H9 (cell line): ENCODE measurements at regions not wholly inside any gene's neighbourhood (a gene's known extent, or its start where the extent isn't known, plus 50 kb on each side); places are given as distances from the start of the nearest gene placed in this dataset.

Experiments used
- DNase-seq: peaks from one replicate; pipeline ENCODE4 v3.0.0-alpha.2; 2017
- H2AFZ ChIP-seq: one replicate; pipeline ENCODE4 v1.6.1; 2013; ENCODE audit warnings: mild to moderate bottlenecking, low read length, control low read depth, moderate library complexity
- H2AK5ac ChIP-seq: 2 replicates; pipeline ENCODE4 v1.6.1; 2013; ENCODE audit warnings: low read length, control low read depth, mixed read lengths; ENCODE audit not compliant: insufficient read length
- H2BK120ac ChIP-seq: one replicate; pipeline ENCODE4 v1.6.1; 2013; ENCODE audit warnings: low read depth, mild to moderate bottlenecking, low read length, control low read depth, inconsistent platforms; ENCODE audit not compliant: poor library complexity, severe bottlenecking
- H2BK12ac ChIP-seq: 2 replicates; pipeline ENCODE4 v1.6.1; 2013; ENCODE audit warnings: low read length, control low read depth, mixed read lengths, low read depth; ENCODE audit not compliant: insufficient read length
- H2BK15ac ChIP-seq: 2 replicates; pipeline ENCODE4 v1.6.1; 2013; ENCODE audit warnings: low read depth, low read length, control low read depth
- H2BK20ac ChIP-seq: one replicate; pipeline ENCODE4 v1.6.1; 2013; ENCODE audit warnings: low read depth, mild to moderate bottlenecking, low read length, control low read depth, inconsistent platforms; ENCODE audit not compliant: poor library complexity, severe bottlenecking
- H2BK5ac ChIP-seq: 2 replicates; pipeline ENCODE4 v1.6.1; 2013; ENCODE audit warnings: low read length, control low read depth, mixed read lengths; ENCODE audit not compliant: insufficient read length
- H3K14ac ChIP-seq: 2 replicates; pipeline ENCODE4 v1.6.1; 2013; ENCODE audit warnings: low read length, control low read depth; ENCODE audit not compliant: insufficient read depth
- H3K18ac ChIP-seq: 2 replicates; pipeline ENCODE4 v1.6.1; 2013; ENCODE audit warnings: low read depth, mild to moderate bottlenecking, mixed read lengths, low read length, control low read depth; ENCODE audit not compliant: insufficient read length
- H3K23ac ChIP-seq: 2 replicates; pipeline ENCODE4 v1.6.1; 2013; ENCODE audit warnings: low read length, control low read depth, mixed read lengths, low read depth; ENCODE audit not compliant: insufficient read length
- H3K23me2 ChIP-seq: 2 replicates; pipeline ENCODE4 v1.6.1; 2013; ENCODE audit warnings: low read depth, mild to moderate bottlenecking, mixed read lengths, low read length, control low read depth; ENCODE audit not compliant: insufficient read length, poor library complexity, severe bottlenecking
- H3K27ac ChIP-seq: 2 replicates; pipeline ENCODE4 v1.5.1; 2013; ENCODE audit warnings: low read length, control low read depth, mixed read lengths, low read depth; ENCODE audit not compliant: insufficient read length
- H3K27me3 ChIP-seq: 2 replicates; pipeline ENCODE4 v1.6.1; 2013; ENCODE audit warnings: low read length, control low read depth, inconsistent platforms; ENCODE audit not compliant: insufficient read depth
- H3K4ac ChIP-seq: 2 replicates; pipeline ENCODE4 v1.6.1; 2013; ENCODE audit warnings: low read depth, mild to moderate bottlenecking, control low read depth, inconsistent platforms, low read length, moderate library complexity
- H3K4me1 ChIP-seq: 2 replicates; pipeline ENCODE4 v1.6.1; 2013; ENCODE audit warnings: low read length, control low read depth, inconsistent platforms; ENCODE audit not compliant: insufficient read depth
- H3K4me2 ChIP-seq: 2 replicates; pipeline ENCODE4 v1.6.1; 2013; ENCODE audit warnings: low read length, control low read depth, mixed read lengths; ENCODE audit not compliant: insufficient read length, insufficient read depth
- H3K56ac ChIP-seq: 2 replicates; pipeline ENCODE4 v1.6.1; 2013; ENCODE audit warnings: low read depth, mild to moderate bottlenecking, mixed read lengths, low read length, control low read depth; ENCODE audit not compliant: insufficient read length
- H3K79me1 ChIP-seq: 2 replicates; pipeline ENCODE4 v1.6.1; 2013; ENCODE audit warnings: low read depth, mild to moderate bottlenecking, moderate library complexity, low read length, control low read depth, inconsistent platforms; ENCODE audit not compliant: insufficient read depth, poor library complexity, severe bottlenecking
- H3K79me2 ChIP-seq: 2 replicates; pipeline ENCODE4 v1.6.1; 2013; ENCODE audit warnings: low read length, control low read depth, inconsistent platforms; ENCODE audit not compliant: insufficient read depth
- H3K9ac ChIP-seq: 2 replicates; pipeline ENCODE4 v1.6.1; 2013; ENCODE audit warnings: low read length, control low read depth, mixed read lengths; ENCODE audit not compliant: insufficient read length; ENCODE audit errors: extremely low read depth
- H3K9me3 ChIP-seq: one replicate; pipeline ENCODE4 v1.6.1; 2013; ENCODE audit warnings: low read depth, low read length, inconsistent platforms; ENCODE audit not compliant: control insufficient read depth
- H3T11ph ChIP-seq: one replicate; pipeline ENCODE4 v1.6.1; 2013; ENCODE audit warnings: mild to moderate bottlenecking, low read length, control low read depth, inconsistent platforms
- H4K20me1 ChIP-seq: one replicate; pipeline ENCODE4 v1.6.1; 2013; ENCODE audit not compliant: control insufficient read depth, insufficient read length, insufficient read depth
- H4K5ac ChIP-seq: 2 replicates; pipeline ENCODE4 v1.6.1; 2013; ENCODE audit warnings: low read depth, mild to moderate bottlenecking, mixed read lengths, low read length, control low read depth; ENCODE audit not compliant: insufficient read length
- H4K8ac ChIP-seq: replicated peaks from 2 replicates; pipeline ENCODE4 v1.6.1; 2013; ENCODE audit warnings: low read length, control low read depth, mixed read lengths, low read depth; ENCODE audit not compliant: insufficient read length
- H4K91ac ChIP-seq: 2 replicates; pipeline ENCODE4 v1.6.1; 2013; ENCODE audit warnings: low read depth, mild to moderate bottlenecking, moderate library complexity, mixed read lengths, low read length, control low read depth; ENCODE audit not compliant: insufficient read length
- H3K27ac Mint-ChIP-seq, 3 experiments: 2 replicates in 2 of 3; 3 replicates in 1 of 3; pipeline ENCODE4 v1.8.0; 2020 to 2021; ENCODE audit warnings: mixed read lengths in 3 of 3, mild to moderate bottlenecking in 1 of 3, moderate library complexity in 1 of 3
- H3K27me3 Mint-ChIP-seq: 2 replicates; pipeline ENCODE4 v1.8.0; 2021; ENCODE audit warnings: low read depth, mild to moderate bottlenecking, moderate library complexity, mixed read lengths
- H3K36me3 Mint-ChIP-seq, 3 experiments: 2 replicates in 2 of 3; 3 replicates in 1 of 3; pipeline ENCODE4 v1.8.0; 2020 to 2021; ENCODE audit warnings: low read depth in 3 of 3, mixed read lengths in 3 of 3; ENCODE audit not compliant: insufficient read depth in 1 of 3
- H3K4me1 Mint-ChIP-seq, 2 experiments: 2 replicates each; pipeline ENCODE4 v1.8.0; 2020; ENCODE audit warnings: mixed read lengths in 2 of 2
- H3K4me3 Mint-ChIP-seq, 2 experiments: 2 replicates in 1 of 2; 3 replicates in 1 of 2; pipeline ENCODE4 v1.8.0; 2020 to 2021; ENCODE audit warnings: mild to moderate bottlenecking in 2 of 2, mixed read lengths in 2 of 2, moderate library complexity in 1 of 2
- H3K9me3 Mint-ChIP-seq, 2 experiments: 2 replicates in 1 of 2; 3 replicates in 1 of 2; pipeline ENCODE4 v1.8.0; 2020; ENCODE audit warnings: mild to moderate bottlenecking in 2 of 2, mixed read lengths in 2 of 2, moderate library complexity in 1 of 2
- WGBS: extraction: QIAGEN DNeasy Blood & Tissue Kit; methylation state at CpG from one replicate; pipeline ENCODE4 v1.1.7; 2013; ENCODE audit warnings: missing lambda C conversion rate, low lambda C conversion rate, mixed read lengths; ENCODE audit not compliant: insufficient read length; ENCODE audit errors: extremely low coverage; 5-methylcytosine and 5-hydroxymethylcytosine counted together
- TF ChIP-seq, protein P1 (sequence below): fragments of 200-600 bp; sonication (generic); conservative IDR thresholded peaks from 3 replicates; pipeline ENCODE4 v1.8.0; 2021; ENCODE audit warnings: antibody characterized with exemption, mild to moderate bottlenecking

DNA sequence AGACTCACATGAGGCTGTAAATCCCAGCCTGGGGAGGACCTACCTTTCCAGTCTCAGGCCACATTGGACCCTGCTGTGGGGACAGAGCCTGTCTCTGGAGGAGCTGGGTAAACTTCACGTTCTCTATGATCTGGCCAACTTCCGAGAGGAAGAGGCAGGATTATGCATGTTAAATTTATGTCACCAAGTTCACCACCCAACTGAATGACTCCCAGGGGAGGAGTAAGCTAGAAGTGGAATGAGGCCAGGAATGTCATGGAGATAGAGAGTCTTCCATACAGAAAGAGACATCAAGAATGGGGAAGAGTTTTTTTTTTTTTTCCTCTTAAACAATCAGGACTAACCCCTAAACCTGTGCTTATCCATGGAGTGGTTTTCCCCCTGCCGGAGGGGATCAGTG lies 90.3 kb upstream of the PALM2AKAP2 start:
- no peak overlapping the region for H2BK15ac ChIP-seq
- no peaks in the 10 kb centered on the region for H3K9me3 ChIP-seq
- H4K8ac ChIP-seq, result no peak overlapping the region
- H3K23me2 ChIP-seq, result no peaks in the 10 kb centered on the region
- H3K27ac ChIP-seq, result no peak overlapping the region
- Mint-ChIP-seq H3K9me3 (no peaks in the 10 kb centered on the region; a peak in 3 of 5 replicates), H3K27me3 (no peaks in the 10 kb centered on the region; the same call in 1 of the 2 replicates), H3K4me1 (no peaks in the 10 kb centered on the region), H3K36me3 (no peaks in the 10 kb centered on the region; a peak in 3 of 7 replicates), H3K27ac (peak overlapping the region in 1 of 3 experiments; percentile 46; a peak in 1 of 7 replicates), H3K4me3 (no peak overlapping the region)
- no peaks in the 10 kb centered on the region for H3K79me1 ChIP-seq
- H3K9ac ChIP-seq, result no peak overlapping the region
- no peak overlapping the region for H3K23ac ChIP-seq
- no peak overlapping the region for H2AFZ ChIP-seq
- no peak overlapping the region for H2BK120ac ChIP-seq
- H3K79me2 ChIP-seq, result no peaks in the 10 kb centered on the region
- no peak overlapping the region for H4K91ac ChIP-seq
- H3K4ac ChIP-seq, result no peak overlapping the region
- no peak overlapping the region for H2AK5ac ChIP-seq
- H4K20me1 ChIP-seq, result no peaks in the 10 kb centered on the region
- no peak overlapping the region for H2BK12ac ChIP-seq
- no peaks in the 10 kb centered on the region for H3K27me3 ChIP-seq
- TF ChIP-seq, protein P1, sequence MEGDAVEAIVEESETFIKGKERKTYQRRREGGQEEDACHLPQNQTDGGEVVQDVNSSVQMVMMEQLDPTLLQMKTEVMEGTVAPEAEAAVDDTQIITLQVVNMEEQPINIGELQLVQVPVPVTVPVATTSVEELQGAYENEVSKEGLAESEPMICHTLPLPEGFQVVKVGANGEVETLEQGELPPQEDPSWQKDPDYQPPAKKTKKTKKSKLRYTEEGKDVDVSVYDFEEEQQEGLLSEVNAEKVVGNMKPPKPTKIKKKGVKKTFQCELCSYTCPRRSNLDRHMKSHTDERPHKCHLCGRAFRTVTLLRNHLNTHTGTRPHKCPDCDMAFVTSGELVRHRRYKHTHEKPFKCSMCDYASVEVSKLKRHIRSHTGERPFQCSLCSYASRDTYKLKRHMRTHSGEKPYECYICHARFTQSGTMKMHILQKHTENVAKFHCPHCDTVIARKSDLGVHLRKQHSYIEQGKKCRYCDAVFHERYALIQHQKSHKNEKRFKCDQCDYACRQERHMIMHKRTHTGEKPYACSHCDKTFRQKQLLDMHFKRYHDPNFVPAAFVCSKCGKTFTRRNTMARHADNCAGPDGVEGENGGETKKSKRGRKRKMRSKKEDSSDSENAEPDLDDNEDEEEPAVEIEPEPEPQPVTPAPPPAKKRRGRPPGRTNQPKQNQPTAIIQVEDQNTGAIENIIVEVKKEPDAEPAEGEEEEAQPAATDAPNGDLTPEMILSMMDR, result no peak
- DNase-seq, result no peak
- no peaks in the 10 kb centered on the region for H3K4me1 ChIP-seq
- H3T11ph ChIP-seq, result no peak overlapping the region
- no peak overlapping the region for H2BK5ac ChIP-seq
- no peak overlapping the region for H3K18ac ChIP-seq
- no peak overlapping the region for H3K56ac ChIP-seq
- no peak overlapping the region for H4K5ac ChIP-seq
- WGBS, result no CpG with 5 or more reads among the region's 3 CpGs
- H3K14ac ChIP-seq, result no peak overlapping the region
- no peak overlapping the region for H3K4me2 ChIP-seq
- H2BK20ac ChIP-seq, result no peak overlapping the region
